Rectal smooth muscle tissue (tissue), 1 donor: ENCODE measurements at regions not wholly inside any gene's neighbourhood (a gene's known extent, or its start where the extent isn't known, plus 50 kb on each side); places are given as distances from the start of the nearest gene placed in this dataset.
"Not testable (repeated sequence)": the region's sequence is repeated elsewhere in the genome, so short reads cannot be mapped to it uniquely, and the experiment has no call there.

Experiments
- H3K27ac ChIP-seq: one replicate; pipeline ENCODE4 v1.7.0; 2013; ENCODE audit warnings: low read depth, low read length, inconsistent platforms
- H3K27me3 ChIP-seq: one replicate; pipeline ENCODE4 v1.7.0; 2013; ENCODE audit warnings: low read length; ENCODE audit not compliant: control insufficient read depth, insufficient read depth
- H3K36me3 ChIP-seq: one replicate; pipeline ENCODE4 v1.7.0; 2013; ENCODE audit warnings: low read length; ENCODE audit not compliant: control insufficient read depth, insufficient read depth
- H3K4me1 ChIP-seq: one replicate; pipeline ENCODE4 v1.7.0; 2013; ENCODE audit warnings: low read length; ENCODE audit not compliant: control insufficient read depth, insufficient read depth
- H3K4me3 ChIP-seq: one replicate; pipeline ENCODE4 v1.7.0; 2013; ENCODE audit warnings: low read length
- H3K9ac ChIP-seq: one replicate; pipeline ENCODE4 v1.7.0; 2013; ENCODE audit warnings: low read length

DNA sequence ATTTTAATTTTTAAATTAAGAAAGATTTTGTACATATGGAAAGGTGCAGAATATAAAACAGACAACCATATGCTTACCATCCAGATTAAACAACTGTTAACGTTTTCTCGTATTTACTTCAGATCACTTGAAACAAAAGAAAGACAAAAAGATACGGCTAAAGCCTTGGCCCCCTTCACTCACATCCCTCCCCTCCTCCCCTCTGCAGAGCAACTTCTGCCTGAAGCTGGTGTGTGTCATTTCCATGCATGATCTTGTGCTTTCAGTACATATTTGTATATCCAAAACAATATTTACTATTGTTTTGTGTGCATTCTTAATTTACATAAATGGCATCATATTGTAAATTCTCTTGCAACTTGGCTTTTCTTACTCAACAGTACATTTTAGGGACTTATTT, 68.5 kb upstream of the ANKRD1 start:
- no peak overlapping the region for H3K9ac ChIP-seq
- no peak overlapping the region for H3K4me3 ChIP-seq
- H3K27ac ChIP-seq, result no peak overlapping the region
- H3K36me3 ChIP-seq, result no peaks in the 10 kb centered on the region
- H3K4me1 ChIP-seq, result no peaks in the 10 kb centered on the region
- H3K27me3 ChIP-seq, result no peaks in the 10 kb centered on the region

DNA sequence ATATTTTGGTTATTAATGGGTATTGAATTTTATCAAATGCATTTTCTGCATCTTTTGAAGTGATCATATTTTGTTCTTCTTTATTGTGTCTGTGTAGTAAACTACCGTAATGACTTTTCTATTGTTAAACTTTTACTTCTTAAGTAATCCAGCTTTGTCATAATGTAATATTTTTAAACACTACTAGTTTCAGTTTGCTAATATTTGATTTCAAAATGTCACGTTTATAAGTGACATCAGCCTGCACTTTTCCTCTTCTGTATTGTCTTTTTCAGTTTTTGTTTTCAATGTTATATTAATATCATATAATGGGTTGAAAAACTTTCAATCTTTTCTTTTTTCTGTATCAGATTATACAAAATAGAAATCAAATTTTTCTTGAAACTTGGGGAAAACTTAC, 71.6 kb upstream of the ANKRD1 start:
- Histone ChIP-seq H3K36me3 (no peaks in the 10 kb centered on the region), H3K4me3 (no peak overlapping the region), H3K4me1 (no peaks in the 10 kb centered on the region), H3K9ac (no peak overlapping the region), H3K27ac (no peak overlapping the region), H3K27me3 (no peaks in the 10 kb centered on the region)

- no peaks in the 10 kb centered on the region for H3K36me3 ChIP-seq
- H3K4me1 ChIP-seq, result no peaks in the 10 kb centered on the region
- H3K27ac ChIP-seq, result no peak overlapping the region
- no peak overlapping the region for H3K4me3 ChIP-seq
- no peaks in the 10 kb centered on the region for H3K27me3 ChIP-seq
- H3K9ac ChIP-seq, result no peak overlapping the region
Observed at GRCh38 chr10:90993340-90993739, 72.5 kb upstream of the ANKRD1 start.

GRCh38 chr10:90997670-90998069, 76.8 kb upstream of the ANKRD1 start:
- no peak overlapping the region for H3K4me3 ChIP-seq

DNA sequence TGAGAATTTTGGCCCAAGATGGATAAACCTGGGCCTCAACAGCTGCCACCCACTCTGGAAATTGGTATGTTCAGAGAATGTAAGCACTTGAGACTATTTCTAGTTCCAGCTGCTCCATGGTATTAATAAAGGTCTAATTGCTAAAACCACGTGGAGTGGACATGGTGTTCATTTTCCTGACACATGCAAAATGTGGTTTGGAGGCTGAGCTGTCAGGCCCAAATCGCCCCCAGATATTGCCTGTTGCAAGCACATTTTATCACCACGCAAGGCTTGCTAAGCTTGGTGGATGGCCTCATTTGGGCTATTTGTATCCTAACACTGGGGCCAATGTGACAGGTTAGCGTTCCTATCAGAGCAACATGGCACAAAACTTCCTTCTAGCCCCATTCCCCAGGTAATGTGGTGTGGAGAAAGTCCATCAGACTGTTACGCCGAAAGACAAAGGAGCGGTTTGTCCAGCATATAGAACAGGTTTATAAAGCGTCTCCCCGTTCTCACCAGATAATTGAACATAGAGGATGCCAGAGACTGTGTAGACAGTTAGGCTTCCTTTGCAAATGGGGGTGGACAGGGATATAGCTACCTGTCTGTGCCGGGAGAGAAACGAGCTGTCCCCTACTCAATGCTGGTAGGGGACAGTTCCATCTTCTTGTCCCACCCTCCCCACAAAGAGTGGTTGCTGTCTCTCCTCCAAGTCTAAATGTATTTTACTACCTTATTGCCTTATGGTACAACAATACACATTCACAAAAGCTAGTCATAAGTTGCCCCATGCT, 78.0 kb upstream of the ANKRD1 start:
- Histone ChIP-seq H3K36me3 (no peaks in the 10 kb centered on the region), H3K4me1 (no peaks in the 10 kb centered on the region), H3K9ac (no peak overlapping the region), H3K4me3 (no peak overlapping the region), H3K27ac (no peak overlapping the region), H3K27me3 (no peaks in the 10 kb centered on the region)

More at GRCh38 chr10:90997670-90998069, 76.8 kb upstream of the ANKRD1 start:
- H3K27me3 ChIP-seq, result no peaks in the 10 kb centered on the region
- H3K36me3 ChIP-seq, result no peaks in the 10 kb centered on the region
- no peak overlapping the region for H3K9ac ChIP-seq
- no peak overlapping the region for H3K27ac ChIP-seq
- H3K4me1 ChIP-seq, result no peaks in the 10 kb centered on the region

DNA sequence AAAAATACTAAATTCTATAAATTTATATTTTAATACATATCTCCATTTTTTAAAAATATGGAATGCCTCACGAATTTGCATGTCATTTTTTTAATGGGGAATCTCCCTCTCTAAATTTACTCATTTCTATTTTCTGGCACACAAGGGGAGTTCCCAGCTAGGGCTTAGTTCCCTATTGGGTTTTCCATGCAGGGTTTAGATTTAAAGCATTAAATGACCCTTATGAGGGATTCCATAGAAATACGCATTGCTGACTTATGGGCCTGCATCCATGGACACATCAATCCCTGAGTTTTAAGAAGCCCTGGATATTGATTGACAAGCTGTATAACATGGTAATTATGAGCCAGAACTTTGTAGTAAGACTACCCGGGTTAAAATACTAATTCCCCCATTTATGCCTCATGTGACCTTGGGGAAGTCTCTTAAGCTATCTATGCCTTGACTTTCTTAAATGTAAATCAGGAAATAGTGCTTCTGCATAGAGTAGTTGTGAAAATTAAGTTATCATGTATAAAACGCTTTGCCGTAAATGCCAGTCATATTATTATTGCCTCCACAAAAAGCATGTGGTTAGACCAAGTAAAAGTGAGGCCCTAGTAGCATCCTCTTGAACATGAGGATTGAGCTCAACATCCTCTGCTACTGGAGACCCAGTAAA, 78.8 kb upstream of the ANKRD1 start:
- no peak overlapping the region for H3K9ac ChIP-seq
- no peak overlapping the region for H3K27ac ChIP-seq
- no peaks in the 10 kb centered on the region for H3K4me1 ChIP-seq
- no peaks in the 10 kb centered on the region for H3K27me3 ChIP-seq
- H3K36me3 ChIP-seq, result no peaks in the 10 kb centered on the region
- no peak overlapping the region for H3K4me3 ChIP-seq

DNA sequence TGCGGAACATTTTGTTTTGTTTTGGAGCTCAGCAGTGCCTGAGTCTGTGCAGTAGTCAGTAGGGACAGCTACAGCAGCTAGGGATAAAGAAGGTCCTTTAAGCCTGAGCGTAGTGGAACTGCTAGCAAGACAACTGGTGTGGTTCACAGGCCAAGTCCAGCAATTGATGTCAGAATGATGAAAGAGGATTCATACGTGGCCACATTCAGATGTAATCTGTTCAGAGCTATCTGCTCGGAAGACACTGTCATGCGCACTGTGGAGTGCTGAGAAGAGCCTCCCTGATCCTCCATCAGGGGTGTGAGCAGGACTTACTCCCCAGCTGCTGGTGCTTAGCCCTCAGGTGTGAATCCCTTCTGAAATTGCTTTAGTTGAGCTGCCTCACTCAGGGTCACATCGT, 79.6 kb upstream of the ANKRD1 start:
- Histone ChIP-seq H3K4me3 (no peak overlapping the region), H3K9ac (no peak overlapping the region), H3K27ac (no peak overlapping the region), H3K36me3 (no peaks in the 10 kb centered on the region), H3K27me3 (no peaks in the 10 kb centered on the region), H3K4me1 (no peaks in the 10 kb centered on the region)

- Histone ChIP-seq H3K4me3 (no peak overlapping the region), H3K9ac (no peak overlapping the region), H3K4me1 (no peaks in the 10 kb centered on the region), H3K27ac (no peak overlapping the region), H3K36me3 (no peaks in the 10 kb centered on the region), H3K27me3 (no peaks in the 10 kb centered on the region)
Observed at GRCh38 chr10:91000985-91001384, 80.1 kb upstream of the ANKRD1 start.

- no peak overlapping the region for H3K9ac ChIP-seq
- no peaks in the 10 kb centered on the region for H3K4me1 ChIP-seq
- H3K27me3 ChIP-seq, result no peaks in the 10 kb centered on the region
Observed at GRCh38 chr10:91002656-91003055, 81.8 kb upstream of the ANKRD1 start.

DNA sequence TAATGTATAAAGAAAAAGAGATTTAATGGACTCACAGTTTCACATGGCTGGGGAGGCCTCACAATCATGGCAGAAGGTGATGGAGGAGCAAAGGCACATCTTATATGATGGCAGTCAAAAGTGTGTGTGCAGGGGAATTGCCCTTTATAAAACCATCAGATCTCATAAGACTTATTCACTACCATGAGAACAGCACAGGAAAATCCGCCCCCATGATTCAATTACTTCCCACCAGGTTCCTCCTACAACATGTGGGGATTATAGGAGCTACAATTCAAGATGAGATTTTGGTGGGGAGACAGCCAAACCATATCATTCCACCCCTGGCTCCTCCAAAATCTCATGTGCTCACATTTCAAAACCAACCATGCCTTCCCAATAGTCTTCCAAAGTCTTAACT, 82.5 kb upstream of the ANKRD1 start:
- not testable (repeated sequence) for H3K27me3 ChIP-seq, H3K36me3 ChIP-seq, H3K27ac ChIP-seq, H3K4me3 ChIP-seq, H3K9ac ChIP-seq, H3K4me1 ChIP-seq

More at GRCh38 chr10:91002656-91003055, 81.8 kb upstream of the ANKRD1 start:
- no peaks in the 10 kb centered on the region for H3K36me3 ChIP-seq
- H3K27ac ChIP-seq, result no peak overlapping the region
- H3K4me3 ChIP-seq, result no peak overlapping the region

- H3K36me3 ChIP-seq, H3K4me3 ChIP-seq, H3K27me3 ChIP-seq, H3K9ac ChIP-seq, H3K4me1 ChIP-seq, H3K27ac ChIP-seq: not testable (repeated sequence)
Observed at GRCh38 chr10:91005276-91005675, 84.4 kb upstream of the ANKRD1 start.

DNA sequence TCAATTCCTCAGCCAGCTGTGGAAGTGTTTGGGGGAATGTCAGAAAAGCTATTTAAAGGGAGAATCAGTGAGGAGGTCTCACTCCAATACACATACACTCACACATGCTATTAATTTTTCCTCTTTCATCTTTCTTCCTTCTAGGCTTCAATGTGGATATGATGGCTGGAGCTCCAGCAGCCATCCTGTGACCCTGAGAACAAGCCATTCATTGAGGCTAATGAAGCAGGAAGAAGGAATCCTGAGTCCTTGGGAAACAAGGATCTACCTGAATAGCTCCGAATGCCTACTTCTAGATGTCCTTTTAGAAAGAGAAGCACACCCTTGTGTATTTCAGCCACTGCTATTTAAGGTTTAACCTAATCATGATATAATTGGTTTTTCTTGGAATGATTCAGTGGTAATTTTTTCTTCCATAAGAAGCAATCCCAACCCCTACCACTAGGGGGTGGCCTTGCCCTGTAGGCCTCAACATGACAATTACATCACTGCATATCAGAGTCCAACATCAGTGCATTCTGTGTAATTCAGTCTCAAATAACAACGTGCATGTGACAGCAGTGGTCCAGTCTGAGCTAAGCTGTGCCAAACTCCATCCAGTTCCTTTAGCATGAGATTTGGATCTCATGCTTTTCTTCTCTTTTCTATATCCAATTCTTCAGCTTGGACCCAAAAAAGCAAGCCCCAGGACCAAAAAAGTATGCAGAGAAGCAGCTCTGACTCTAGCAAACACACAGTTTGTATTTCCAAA, 85.3 kb upstream of the ANKRD1 start:
- H3K36me3 ChIP-seq, result no peaks in the 10 kb centered on the region
- no peak overlapping the region for H3K4me3 ChIP-seq
- no peak overlapping the region for H3K9ac ChIP-seq
- H3K27me3 ChIP-seq, result no peaks in the 10 kb centered on the region
- H3K4me1 ChIP-seq, result no peaks in the 10 kb centered on the region
- H3K27ac ChIP-seq, result no peak overlapping the region
